Adrenal gland (tissue), 9 donors: ENCODE measurements at regions not wholly inside any gene's neighbourhood (a gene's known extent, or its start where the extent isn't known, plus 50 kb on each side); places are given as distances from the start of the nearest gene placed in this dataset.

Experiments used
- DNase-seq, 7 donors: peaks; one replicate each; pipeline ENCODE4 v3.0.0-alpha.2; 2019 to 2020
- H3K27ac ChIP-seq, 5 donors: fragments of 200-600 bp; sonication (generic) in 4 of 5; 1 replicate in 3 of 5; 2 replicates in 2 of 5; pipeline versions ENCODE4 v1.5.1 to v1.8.0; 2016 to 2020; ENCODE audit warnings: mild to moderate bottlenecking in 1 of 5
- H3K27me3 ChIP-seq: fragments of 200-600 bp; 2 replicates; pipeline ENCODE4 v1.8.0; 2021
- H3K36me3 ChIP-seq, 2 donors: fragments of 200-600 bp; replicated peaks in 1 of 2; 1 replicate in 1 of 2; 2 replicates in 1 of 2; pipeline versions ENCODE4 v1.5.1 to v1.8.0; 2018 to 2022
- H3K4me1 ChIP-seq, 2 donors: fragments of 200-600 bp; replicated peaks in 1 of 2; 1 replicate in 1 of 2; 2 replicates in 1 of 2; pipeline versions ENCODE4 v1.5.1 to v1.8.0; 2018 to 2021
- H3K4me3 ChIP-seq, 4 donors: fragments of 200-600 bp; sonication (generic) in 3 of 4; one replicate each; pipeline ENCODE4 v1.5.1; 2016 to 2018
- H3K9me3 ChIP-seq, 3 donors: fragments of 200-600 bp; sonication (generic) in 1 of 3; replicated peaks in 1 of 3; 1 replicate in 2 of 3; 2 replicates in 1 of 3; pipeline versions ENCODE4 v1.5.1 to v1.8.0; 2016 to 2021
- CTCF ChIP-seq, 6 experiments: fragments of 450-650 bp in 4 of 6; fragments of 200-600 bp in 2 of 6; sonication (generic) in 1 of 6; IDR thresholded peaks; 1 replicate in 5 of 6; 2 replicates in 1 of 6; pipeline versions ENCODE4 v1.5.1 to v1.8.0; 2016 to 2021; ENCODE audit warnings: antibody characterized with exemption in 6 of 6, mild to moderate bottlenecking in 2 of 6, moderate library complexity in 1 of 6
- POLR2A ChIP-seq, 2 donors: fragments of 450-650 bp; IDR thresholded peaks; one replicate each; pipeline ENCODE4 v1.6.1; 2017; ENCODE audit warnings: antibody characterized with exemption in 2 of 2, mild to moderate bottlenecking in 2 of 2, moderate library complexity in 1 of 2
- WGBS, 4 donors: extraction: QIAGEN DNeasy Blood & Tissue Kit in 2 of 4; methylation state at CpG; one replicate each; pipeline versions ENCODE4 v1.1.5 to v1.1.7; 2013 to 2017; 5-methylcytosine and 5-hydroxymethylcytosine counted together
- intact Hi-C, 2 donors: fragments of 100-400 bp; cut with DNase I; formaldehyde crosslinking; loops; one replicate each; pipeline versions ENCODE4 v1.14.1 to v1.15.0; 2022 to 2023
- donor health status: healthy with polysubstance abuse.
- donor health status: Bipolar disorder and iron deficiency.
- donor health status: DM: yes; HTN: yes; CAD: no.
- donor health status: DM: no; HTN: no; CAD: no.
- donor health status: DM: no; HTN: no; CAD: no.

GRCh38 chr6:100289285-100289684 lies 175.4 kb downstream of the SIM1 start:
- no peak for DNase-seq
- TF ChIP-seq POLR2A (IDR thresholded peaks at IDR 0.05) (no peak), CTCF (IDR thresholded peaks at IDR 0.05) (no peak)
- intact Hi-C loops, result no loop called here
- no peaks in the 10 kb centered on the region for H3K4me1 ChIP-seq
- 68 to 90% (median 79%) methylated on average over 2 of the region's 2 CpGs for WGBS, 4 donors
- H3K36me3 ChIP-seq, result no peaks in the 10 kb centered on the region
- no peak overlapping the region for H3K4me3 ChIP-seq
- no peaks in the 10 kb centered on the region for H3K9me3 ChIP-seq
- no peak overlapping the region for H3K27ac ChIP-seq
- H3K27me3 ChIP-seq, result no peaks in the 10 kb centered on the region

GRCh38 chr6:100288311-100288710 lies 176.4 kb downstream of the SIM1 start:
- WGBS, 4 donors, result 83 to 92% (median 87%) methylated on average over 4 of the region's 4 CpGs
- Histone ChIP-seq H3K36me3 (no peaks in the 10 kb centered on the region), H3K9me3 (no peaks in the 10 kb centered on the region), H3K27me3 (no peaks in the 10 kb centered on the region), H3K4me3 (no peak overlapping the region), H3K4me1 (no peaks in the 10 kb centered on the region), H3K27ac (no peak overlapping the region)
- TF ChIP-seq POLR2A (IDR thresholded peaks at IDR 0.05), result no peak
- TF ChIP-seq CTCF (IDR thresholded peaks at IDR 0.05), result no peak
- no peak for DNase-seq
- intact Hi-C loops, result no loop called here

GRCh38 chr6:100283285-100283684 lies 181.4 kb downstream of the SIM1 start:
- Histone ChIP-seq H3K9me3 (no peaks in the 10 kb centered on the region), H3K4me1 (no peaks in the 10 kb centered on the region), H3K27me3 (no peaks in the 10 kb centered on the region), H3K4me3 (no peak overlapping the region), H3K27ac (no peak overlapping the region), H3K36me3 (no peaks in the 10 kb centered on the region)
- no peak for DNase-seq
- no peak for TF ChIP-seq POLR2A (IDR thresholded peaks at IDR 0.05)
- no peak for TF ChIP-seq CTCF (IDR thresholded peaks at IDR 0.05)
- intact Hi-C loops, result no loop called here

GRCh38 chr6:100281471-100281901 lies 183.2 kb downstream of the SIM1 start:
- Histone ChIP-seq H3K4me3 (peak overlapping the region in 1 of 4 donors; percentile 15), H3K36me3 (no peaks in the 10 kb centered on the region), H3K27me3 (no peaks in the 10 kb centered on the region), H3K9me3 (no peaks in the 10 kb centered on the region), H3K4me1 (no peaks in the 10 kb centered on the region), H3K27ac (no peak overlapping the region)
- TF ChIP-seq CTCF (IDR thresholded peaks at IDR 0.05) (no peak), POLR2A (IDR thresholded peaks at IDR 0.05) (no peak)
- intact Hi-C loops, result no loop called here
- WGBS, 4 donors, result 5 to 12% (median 8%) methylated on average over 15 to 17 of the region's 17 CpGs
- DNase-seq, result no peak
